SK-N-SH treated with all-trans-retinoic acid at 6 μM for 48 hours (cell line): ENCODE measurements at regions not wholly inside any gene's neighbourhood (a gene's known extent, or its start where the extent isn't known, plus 50 kb on each side); places are given as distances from the start of the nearest gene placed in this dataset.

ENCODE experiments used
- ARNTL ChIP-seq: fragments of 450-650 bp; formaldehyde crosslinking; IDR thresholded peaks from 2 replicates; pipeline ENCODE4 v1.5.0; 2020; ENCODE audit warnings: low read depth, mild to moderate bottlenecking, moderate library complexity, borderline replicate concordance
- BACH2 ChIP-seq: fragments of 250-450 bp; sonication (Bioruptor Pico); IDR thresholded peaks from 2 replicates; pipeline ENCODE4 v1.9.0; 2021; ENCODE audit warnings: mild to moderate bottlenecking, borderline replicate concordance
- ZFP30 ChIP-seq: fragments of 450-650 bp; formaldehyde crosslinking; IDR thresholded peaks from 2 replicates; pipeline ENCODE4 v1.5.0; 2022; ENCODE audit warnings: mild to moderate bottlenecking, moderate library complexity

DNA sequence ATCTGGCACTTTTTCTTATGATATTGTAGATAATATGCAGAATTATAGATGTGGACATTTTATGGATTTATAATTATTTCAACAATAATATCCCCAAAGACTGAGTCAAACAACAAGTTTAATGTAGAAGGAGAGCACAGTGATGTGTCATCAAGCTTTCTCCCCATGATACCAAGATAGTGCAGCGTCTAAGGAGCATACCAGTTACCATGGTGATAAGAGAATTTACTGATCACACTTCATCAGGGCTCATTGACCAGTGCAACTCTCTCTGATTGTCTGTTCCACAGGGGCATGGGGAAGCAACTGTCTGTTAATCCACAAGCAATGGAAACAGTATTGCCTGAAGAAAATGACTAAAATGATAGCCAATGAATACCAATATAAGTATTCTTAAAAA, 209.6 kb upstream of the DPYD start:
- TF ChIP-seq ZFP30 (CRISPR knock-in tag) (no peak), ARNTL (CRISPR knock-in tag) (no peak), BACH2 (CRISPR knock-in tag) (no peak)
